ENCODE measurements at regions not wholly inside any gene's neighbourhood (a gene's known extent, or its start where the extent isn't known, plus 50 kb on each side); places are given as distances from the start of the nearest gene placed in this dataset.

DNA sequence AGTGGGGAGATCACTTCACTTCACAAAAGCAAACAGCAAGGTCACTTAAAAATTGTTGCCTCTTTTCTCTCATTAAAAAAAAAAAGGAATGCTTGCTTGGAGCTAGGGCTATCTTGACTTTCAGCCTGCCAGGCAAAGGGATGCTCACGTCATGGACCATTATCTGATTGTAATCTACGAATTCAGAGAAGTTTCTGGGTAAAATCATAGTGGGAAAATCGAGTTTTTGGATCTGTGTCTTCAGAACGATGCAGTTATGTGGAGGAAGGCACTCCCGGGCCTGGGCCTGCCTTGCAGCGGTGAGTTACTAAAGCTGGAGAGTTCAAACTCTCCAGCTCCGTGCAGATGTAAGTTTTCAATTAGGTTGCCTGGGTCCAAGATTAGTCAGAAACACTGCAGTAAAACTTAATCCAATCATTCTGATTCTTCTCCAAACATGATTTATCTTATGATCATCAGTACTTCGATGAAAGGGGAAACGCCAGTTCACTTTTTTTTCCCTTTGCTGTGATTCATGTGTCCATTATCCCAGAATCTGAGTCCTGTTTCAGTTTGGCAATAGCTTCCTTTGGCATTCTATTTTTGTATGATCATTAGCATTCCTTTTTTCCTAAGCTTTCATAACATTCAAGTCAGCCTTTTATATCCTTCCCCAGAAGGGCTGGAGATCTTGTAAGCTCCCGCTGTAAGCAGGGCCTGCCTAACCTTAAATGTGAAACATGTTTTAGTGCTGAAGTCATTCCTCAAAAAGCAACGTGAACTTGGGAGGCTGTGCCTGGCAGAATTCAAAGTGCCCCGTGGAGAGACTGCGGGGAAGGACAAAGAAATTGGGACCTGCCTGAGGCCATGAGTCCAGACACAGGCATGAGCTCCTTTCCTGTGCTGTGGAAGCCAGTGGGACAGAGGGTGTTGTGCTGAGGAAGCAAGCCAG is 119.3 kb upstream of the TWIST2 start:
- TF ChIP-seq POLR2AphosphoS5 (IDR thresholded peaks at IDR 0.05) (peak in 2 of 3 donors; percentile 64 to 71), EP300 (IDR thresholded peaks at IDR 0.05) (peak; percentile 11), POLR2A (IDR thresholded peaks at IDR 0.05) (peak in 1 of 2 donors; percentile 21)
- TF ChIP-seq, protein P1, sequence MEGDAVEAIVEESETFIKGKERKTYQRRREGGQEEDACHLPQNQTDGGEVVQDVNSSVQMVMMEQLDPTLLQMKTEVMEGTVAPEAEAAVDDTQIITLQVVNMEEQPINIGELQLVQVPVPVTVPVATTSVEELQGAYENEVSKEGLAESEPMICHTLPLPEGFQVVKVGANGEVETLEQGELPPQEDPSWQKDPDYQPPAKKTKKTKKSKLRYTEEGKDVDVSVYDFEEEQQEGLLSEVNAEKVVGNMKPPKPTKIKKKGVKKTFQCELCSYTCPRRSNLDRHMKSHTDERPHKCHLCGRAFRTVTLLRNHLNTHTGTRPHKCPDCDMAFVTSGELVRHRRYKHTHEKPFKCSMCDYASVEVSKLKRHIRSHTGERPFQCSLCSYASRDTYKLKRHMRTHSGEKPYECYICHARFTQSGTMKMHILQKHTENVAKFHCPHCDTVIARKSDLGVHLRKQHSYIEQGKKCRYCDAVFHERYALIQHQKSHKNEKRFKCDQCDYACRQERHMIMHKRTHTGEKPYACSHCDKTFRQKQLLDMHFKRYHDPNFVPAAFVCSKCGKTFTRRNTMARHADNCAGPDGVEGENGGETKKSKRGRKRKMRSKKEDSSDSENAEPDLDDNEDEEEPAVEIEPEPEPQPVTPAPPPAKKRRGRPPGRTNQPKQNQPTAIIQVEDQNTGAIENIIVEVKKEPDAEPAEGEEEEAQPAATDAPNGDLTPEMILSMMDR (IDR thresholded peaks at IDR 0.05): no peak

Data from suprapubic skin (tissue), 4 donors.